ENCODE measurements at regions not wholly inside any gene's neighbourhood (a gene's known extent, or its start where the extent isn't known, plus 50 kb on each side); places are given as distances from the start of the nearest gene placed in this dataset.

GRCh38 chr9:135255033-135255840 is 167.8 kb downstream of the OLFM1 start:
- no peak for DNase-seq

- DNase-seq, result no peak
Measured at GRCh38 chr9:135255841-135256580, 168.5 kb downstream of the OLFM1 start.

- DNase-seq, result no peak
Measured at GRCh38 chr9:135256581-135257354, 169.3 kb downstream of the OLFM1 start.

GRCh38 chr9:135258461-135258860 is 171.0 kb downstream of the OLFM1 start:
- DNase-seq, result no peak

- no peak for DNase-seq
Measured at GRCh38 chr9:135259273-135259672, 171.8 kb downstream of the OLFM1 start.

- no peak for DNase-seq
Measured at GRCh38 chr9:135260221-135261180, 173.0 kb downstream of the OLFM1 start.

GRCh38 chr9:135262248-135262647 is 174.8 kb downstream of the OLFM1 start:
- no peak for DNase-seq

GRCh38 chr9:135263511-135263910 is 176.0 kb downstream of the OLFM1 start:
- no peak for DNase-seq

GRCh38 chr9:135265931-135266330 is 178.5 kb downstream of the OLFM1 start:
- DNase-seq, result no peak

- no peak for DNase-seq
Measured at GRCh38 chr9:135267191-135267809, 179.8 kb downstream of the OLFM1 start.

GRCh38 chr9:135268031-135268430 is 180.6 kb downstream of the OLFM1 start:
- no peak for DNase-seq

GRCh38 chr9:135268981-135269380 is 181.5 kb downstream of the OLFM1 start:
- DNase-seq, result no peak

- DNase-seq, result no peak
Measured at GRCh38 chr9:135269912-135270830, 182.7 kb downstream of the OLFM1 start.

- DNase-seq, result no peak
Measured at GRCh38 chr9:135271425-135271824, 184.0 kb downstream of the OLFM1 start.

GRCh38 chr9:135272608-135273007 is 185.1 kb downstream of the OLFM1 start:
- no peak for DNase-seq

- DNase-seq, result no peak
Measured at GRCh38 chr9:135273008-135273407, 185.5 kb downstream of the OLFM1 start.

- DNase-seq, result no peak
Measured at GRCh38 chr9:135275163-135275562, 187.7 kb downstream of the OLFM1 start.

GRCh38 chr9:135275571-135276289 is 188.3 kb downstream of the OLFM1 start:
- DNase-seq, result no peak

GRCh38 chr9:135277219-135278201 is 190.0 kb downstream of the OLFM1 start:
- no peak for DNase-seq
